ENCODE measurements at regions not wholly inside any gene's neighbourhood (a gene's known extent, or its start where the extent isn't known, plus 50 kb on each side); places are given as distances from the start of the nearest gene placed in this dataset.
A peak's percentile ranks its signal among the peaks of the same experiment; 100 is the strongest.

GRCh38 chr9:82558855-82559630 is 503.9 kb downstream of the RASEF start:
- no peak for DNase-seq

DNA sequence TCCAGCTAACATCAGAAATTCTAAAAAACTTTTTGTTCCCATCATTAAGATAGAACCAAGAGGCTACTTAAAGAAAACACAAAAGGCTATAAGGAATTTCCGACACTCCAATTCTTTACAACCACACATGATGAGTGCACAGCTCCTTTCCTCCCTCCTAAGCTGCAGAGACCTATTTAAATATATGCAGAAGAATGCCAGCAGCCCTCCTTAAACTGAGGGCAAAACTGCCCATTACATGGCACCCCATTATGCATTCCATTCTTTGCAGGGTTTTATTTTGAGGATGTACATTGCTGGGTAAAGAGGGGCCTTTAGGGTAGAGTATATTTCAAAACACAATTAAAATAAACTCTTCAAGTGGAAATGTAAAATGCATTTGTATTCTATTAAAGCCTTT is 502.9 kb downstream of the RASEF start:
- no peak for DNase-seq

DNA sequence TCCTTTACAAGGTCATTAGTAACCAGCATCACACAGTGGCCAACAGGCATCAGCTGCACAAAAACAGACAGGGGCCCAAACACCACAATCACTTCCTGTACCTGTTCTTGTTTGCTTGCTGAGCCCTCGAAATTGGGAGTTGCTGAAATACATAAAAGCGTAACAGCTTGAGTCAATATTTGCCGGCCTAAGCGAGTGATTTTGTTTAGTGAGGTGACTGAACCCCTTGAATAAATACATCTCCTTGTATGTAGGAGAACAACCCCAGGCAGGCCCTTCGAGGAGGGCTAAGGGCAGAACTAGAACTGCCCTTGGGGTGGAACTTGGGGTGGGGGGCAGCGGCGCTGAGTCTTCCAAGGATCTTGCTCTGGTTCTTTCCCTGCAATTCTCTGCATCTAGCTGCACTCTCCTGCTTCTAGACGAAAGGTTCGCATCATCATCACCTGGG is 502.5 kb downstream of the RASEF start:
- DNase-seq, result peak; percentile 85

DNA sequence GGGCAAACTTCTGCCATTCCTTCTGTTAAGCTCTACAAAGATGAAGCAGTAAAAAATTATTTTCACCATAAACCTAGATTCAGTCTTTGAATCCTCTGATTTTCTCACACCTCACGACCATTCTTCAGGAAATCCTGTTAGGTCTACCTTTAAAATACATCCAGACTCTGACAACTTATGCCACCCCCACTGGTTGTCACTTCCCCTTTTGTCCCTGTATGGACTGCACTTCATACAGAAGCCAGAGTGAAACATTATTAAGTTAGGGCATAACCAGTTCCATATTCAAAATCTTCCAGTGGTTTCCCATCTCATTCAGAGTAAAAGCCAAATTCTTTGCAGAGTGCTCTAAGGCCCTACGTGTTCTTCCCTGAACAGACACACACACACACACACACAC is 499.8 kb downstream of the RASEF start:
- DNase-seq, result no peak

DNA sequence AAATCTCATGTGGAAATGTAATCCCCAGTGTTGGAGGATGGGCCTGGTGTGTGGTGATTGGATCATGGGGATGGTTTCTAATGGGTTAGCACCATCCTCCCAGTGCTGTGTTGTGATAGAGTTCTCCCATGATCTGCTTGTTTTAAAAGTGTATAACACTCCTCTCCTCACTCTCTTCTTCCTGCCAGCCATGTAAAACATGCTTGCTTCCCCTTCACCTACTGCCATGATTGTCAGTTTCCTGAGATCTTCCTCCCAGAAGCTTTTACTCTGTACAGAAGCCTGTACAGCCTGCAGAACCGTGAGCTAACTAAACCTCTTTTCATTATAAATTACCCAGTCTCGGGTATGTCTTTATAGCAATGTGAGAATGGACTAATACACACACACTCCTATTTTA is 499.1 kb downstream of the RASEF start:
- DNase-seq, result no peak

- DNase-seq, result no peak
Measured at GRCh38 chr9:82565188-82565969, 497.6 kb downstream of the RASEF start.

DNA sequence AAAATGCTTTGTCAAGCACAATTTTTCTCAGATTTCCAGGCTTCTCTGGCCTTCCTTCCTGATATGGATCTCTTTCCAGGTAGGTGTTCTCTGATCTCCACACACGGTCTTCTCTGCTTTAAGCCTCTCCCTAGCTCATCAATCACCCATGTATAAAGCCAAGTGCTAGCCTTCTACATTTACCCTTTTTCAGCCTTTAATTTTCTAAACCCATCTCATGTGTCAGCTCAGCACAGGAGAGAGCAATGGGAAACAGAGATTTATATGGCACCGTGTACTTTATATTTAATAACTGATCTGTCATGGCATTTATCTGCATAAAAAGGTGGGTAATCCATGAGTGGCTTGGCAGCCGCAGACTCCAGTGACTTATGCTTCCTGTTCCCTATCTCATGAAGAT is 495.0 kb downstream of the RASEF start:
- DNase-seq, result no peak

DNA sequence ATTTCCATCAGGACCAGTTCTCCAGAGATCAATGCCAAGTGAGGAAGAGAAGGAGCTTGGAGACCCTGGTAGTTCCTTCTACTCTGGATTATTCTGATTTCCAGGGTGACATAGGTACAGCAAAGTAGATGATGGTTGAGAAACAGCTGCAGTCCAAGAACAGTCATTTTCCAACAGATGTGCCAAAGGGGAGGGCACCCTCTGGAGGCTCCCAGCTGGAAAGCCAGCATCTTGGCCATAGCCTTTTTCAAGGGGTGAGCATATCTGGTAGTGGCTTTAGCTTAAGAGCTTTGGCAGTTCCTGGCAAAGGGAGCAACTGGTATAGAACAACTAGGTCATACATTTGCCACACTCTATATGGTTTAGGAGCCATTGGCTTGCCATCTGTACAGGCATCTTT is 492.7 kb downstream of the RASEF start:
- no peak for DNase-seq

- no peak for DNase-seq
Measured at GRCh38 chr9:82571540-82571939, 491.4 kb downstream of the RASEF start.

- no peak for DNase-seq
Measured at GRCh38 chr9:82572146-82572545, 490.8 kb downstream of the RASEF start.

DNA sequence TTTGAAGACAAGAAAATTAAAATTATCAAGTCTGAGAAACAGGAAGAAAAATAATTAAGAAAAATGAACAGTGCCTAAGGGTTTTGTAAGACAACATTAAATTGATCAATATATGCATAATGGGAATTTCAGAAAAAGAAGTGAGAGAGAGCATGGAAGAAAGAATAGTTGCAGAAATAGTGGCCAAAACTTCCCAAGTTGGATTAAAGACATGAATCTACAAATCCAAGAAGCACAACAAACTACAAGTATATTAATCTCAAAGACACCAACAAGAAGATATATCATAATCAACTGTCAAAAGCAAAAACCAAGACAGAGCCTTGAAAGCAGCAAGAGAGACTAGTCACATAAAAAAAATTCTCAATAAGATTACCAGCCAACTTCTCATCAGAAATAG is 488.0 kb downstream of the RASEF start:
- DNase-seq, result no peak

DNA sequence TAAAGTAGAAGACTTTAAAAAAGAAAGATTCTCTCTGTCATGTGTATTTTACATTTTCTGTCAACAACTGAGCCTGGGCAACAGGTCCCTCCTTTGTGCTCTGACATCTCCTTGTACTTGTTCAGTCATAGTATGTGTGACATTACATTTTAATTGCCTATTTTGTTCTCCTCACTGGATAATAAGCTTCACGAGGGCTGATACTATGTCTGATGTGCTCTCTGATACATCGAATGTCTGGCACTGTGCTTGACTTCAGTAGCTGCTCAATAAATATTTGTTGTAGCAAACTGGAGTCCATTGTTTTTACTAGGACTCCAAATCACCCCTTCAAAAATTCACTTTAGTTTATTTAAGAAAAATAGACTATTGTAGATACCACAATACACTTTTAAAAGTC is 482.0 kb downstream of the RASEF start:
- DNase-seq, result no peak

DNA sequence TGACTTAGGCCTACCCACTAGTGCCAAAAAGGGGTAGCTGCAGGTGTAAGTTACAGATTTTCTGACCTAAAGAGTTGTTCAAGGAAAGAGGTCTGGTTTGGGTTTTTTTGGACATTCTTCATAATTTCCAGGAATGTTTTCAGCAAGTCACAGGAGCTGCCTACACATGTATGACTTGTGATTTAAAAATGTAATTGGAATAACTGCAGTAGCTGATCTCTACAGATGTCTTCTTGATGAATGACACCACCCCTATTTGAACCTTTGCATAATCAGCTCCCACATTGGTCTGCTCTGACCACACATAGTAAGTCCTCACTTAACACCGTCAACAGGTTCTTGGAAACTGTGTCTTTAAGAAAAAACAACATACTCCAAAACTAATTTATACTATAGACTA is 481.4 kb downstream of the RASEF start:
- DNase-seq, result no peak

DNA sequence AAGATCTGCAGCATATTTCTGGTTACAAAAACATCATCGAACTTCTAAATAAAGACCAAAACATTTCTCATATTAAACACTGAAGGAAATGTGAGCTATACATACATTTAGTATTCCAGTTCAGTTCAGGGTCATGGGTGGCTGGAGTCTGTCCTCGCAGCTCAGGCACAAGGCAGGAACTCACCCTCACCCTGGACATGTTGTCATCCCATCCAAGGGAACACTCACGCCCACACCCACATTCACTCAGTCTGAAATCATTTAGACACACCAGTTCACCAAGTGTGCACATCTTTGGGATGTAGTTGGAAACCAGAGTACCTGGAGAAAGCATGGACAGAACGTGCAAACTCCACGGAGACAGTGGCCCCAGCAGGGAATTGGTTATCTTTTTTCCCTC is 481.0 kb downstream of the RASEF start:
- no peak for DNase-seq

GRCh38 chr9:82582693-82583092 is 480.2 kb downstream of the RASEF start:
- no peak for DNase-seq

- no peak for DNase-seq
Measured at GRCh38 chr9:82583524-82583923, 479.4 kb downstream of the RASEF start.

DNA sequence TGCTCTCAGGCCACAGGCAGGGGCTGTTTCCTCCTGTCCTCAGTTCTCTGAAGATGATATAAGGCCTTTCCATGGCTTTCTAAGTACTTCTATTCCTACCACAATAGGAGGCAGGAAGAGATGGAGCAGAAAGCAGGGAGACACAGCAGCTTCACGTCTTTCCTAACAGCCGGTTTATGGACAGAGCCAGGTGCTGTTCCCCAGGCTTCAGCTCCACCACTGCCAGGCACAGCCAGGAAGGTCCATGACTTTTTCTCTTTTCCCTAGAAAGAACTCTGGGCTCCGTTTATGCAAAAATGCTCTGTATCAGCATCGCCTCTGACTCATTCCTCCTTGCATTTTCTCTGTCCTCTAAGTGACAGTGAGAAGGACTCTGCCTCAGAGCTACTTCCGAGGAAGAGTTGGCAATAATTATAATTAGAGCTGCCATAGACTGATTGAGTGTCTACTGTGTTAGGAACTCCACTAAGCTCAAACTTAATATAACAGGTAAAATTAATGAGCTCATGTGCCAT is 478.5 kb downstream of the RASEF start:
- DNase-seq, result no peak

GRCh38 chr9:82586918-82587356 is 476.0 kb downstream of the RASEF start:
- no peak for DNase-seq

DNA sequence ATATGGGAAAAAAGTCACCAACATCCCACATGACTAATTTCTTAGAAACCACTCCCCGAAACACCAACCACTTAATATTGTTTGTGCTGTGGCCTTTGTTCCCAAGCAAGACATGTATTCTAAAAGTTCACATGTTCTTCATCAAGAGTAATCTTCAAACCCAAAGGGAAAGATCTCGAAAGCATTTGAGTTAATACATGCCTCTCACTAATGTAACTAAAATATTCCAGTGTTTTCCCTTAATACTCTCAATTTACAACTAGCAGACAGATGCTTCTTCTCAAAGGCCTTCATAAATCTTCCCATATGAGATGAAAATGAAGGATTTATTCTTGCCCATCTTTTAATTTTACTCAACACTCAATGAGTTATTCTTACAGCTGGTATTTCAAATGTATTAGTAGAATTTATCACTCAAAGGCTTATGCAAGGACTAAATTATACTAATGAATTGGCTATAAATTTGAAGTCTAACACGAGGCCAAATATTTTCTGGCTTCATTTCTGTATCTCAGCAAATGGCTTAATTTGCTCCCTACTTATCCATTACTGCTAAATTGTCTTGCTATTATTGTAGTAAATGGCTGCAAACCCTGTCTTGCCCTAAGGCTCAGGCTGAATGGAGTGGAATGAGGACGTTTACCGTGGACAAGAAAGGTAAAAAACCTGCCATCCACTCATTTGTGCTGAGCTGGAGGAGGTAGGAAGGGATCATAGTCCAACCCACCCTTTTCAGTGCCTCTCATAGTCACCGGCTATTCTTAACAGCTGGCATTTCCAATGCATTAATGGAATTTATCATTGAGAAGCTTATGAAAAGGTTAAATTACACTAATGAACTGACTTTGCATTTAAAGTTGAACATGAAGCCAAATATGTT is 474.4 kb downstream of the RASEF start:
- DNase-seq, result no peak

- no peak for DNase-seq
Measured at GRCh38 chr9:82590845-82591244, 472.1 kb downstream of the RASEF start.

GRCh38 chr9:82593501-82593900 is 469.4 kb downstream of the RASEF start:
- DNase-seq, result no peak

GRCh38 chr9:82597241-82598203 is 465.4 kb downstream of the RASEF start:
- peak; percentile 44 for DNase-seq

Data from NCI-H1092 (cell line).